G401.6 (cell line): ENCODE measurements at regions not wholly inside any gene's neighbourhood (a gene's known extent, or its start where the extent isn't known, plus 50 kb on each side); places are given as distances from the start of the nearest gene placed in this dataset.

Source experiments
- FAIRE-seq: peaks from 2 replicates; lab custom pipeline; 2012; peaks lifted over from hg19 to GRCh38; lab: Jason Lieb, UNC

- no peak for FAIRE-seq
These were observed 52.5 kb upstream of the CARD18 start for GRCh38 chr11:105192115-105192514.

- no peak for FAIRE-seq
These were observed 50.0 kb upstream of the CARD18 start for GRCh38 chr11:105189581-105189980.
